C4-2B (cell line): ENCODE measurements at regions not wholly inside any gene's neighbourhood (a gene's known extent, or its start where the extent isn't known, plus 50 kb on each side); places are given as distances from the start of the nearest gene placed in this dataset.

Source experiments
- H3K27ac ChIP-seq: fragments of 450-650 bp; 2 replicates; pipeline ENCODE4 v1.5.1; 2017
- ZFX ChIP-seq: fragments of 450-650 bp; IDR thresholded peaks from 2 replicates; pipeline ENCODE4 v1.6.1; 2017
- TF ChIP-seq, protein P1 (sequence below): fragments of 450-650 bp; conservative IDR thresholded peaks from 2 replicates; pipeline ENCODE4 v1.5.1; 2017; ENCODE audit warnings: mild to moderate bottlenecking

DNA sequence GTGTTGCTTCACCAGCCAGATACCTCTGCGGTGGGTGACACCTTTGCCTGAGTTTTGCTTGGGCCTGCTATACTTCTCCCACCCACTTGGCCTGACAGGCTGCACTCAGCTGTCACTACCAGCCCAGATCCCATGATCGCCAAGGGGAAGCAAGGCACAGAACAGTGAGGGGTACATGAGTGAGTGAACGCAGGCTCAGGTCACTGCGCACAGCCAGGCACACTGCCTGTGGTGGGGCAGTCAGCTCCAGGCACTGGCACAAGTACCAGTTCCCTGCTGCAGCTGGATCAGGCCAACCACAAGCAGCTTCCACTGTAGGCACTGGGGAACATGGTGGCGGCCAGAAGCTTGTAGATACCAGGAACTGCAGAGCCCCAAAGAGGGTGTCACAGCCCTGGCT lies 441.9 kb upstream of the GRM3 start:
- TF ChIP-seq, protein P1, sequence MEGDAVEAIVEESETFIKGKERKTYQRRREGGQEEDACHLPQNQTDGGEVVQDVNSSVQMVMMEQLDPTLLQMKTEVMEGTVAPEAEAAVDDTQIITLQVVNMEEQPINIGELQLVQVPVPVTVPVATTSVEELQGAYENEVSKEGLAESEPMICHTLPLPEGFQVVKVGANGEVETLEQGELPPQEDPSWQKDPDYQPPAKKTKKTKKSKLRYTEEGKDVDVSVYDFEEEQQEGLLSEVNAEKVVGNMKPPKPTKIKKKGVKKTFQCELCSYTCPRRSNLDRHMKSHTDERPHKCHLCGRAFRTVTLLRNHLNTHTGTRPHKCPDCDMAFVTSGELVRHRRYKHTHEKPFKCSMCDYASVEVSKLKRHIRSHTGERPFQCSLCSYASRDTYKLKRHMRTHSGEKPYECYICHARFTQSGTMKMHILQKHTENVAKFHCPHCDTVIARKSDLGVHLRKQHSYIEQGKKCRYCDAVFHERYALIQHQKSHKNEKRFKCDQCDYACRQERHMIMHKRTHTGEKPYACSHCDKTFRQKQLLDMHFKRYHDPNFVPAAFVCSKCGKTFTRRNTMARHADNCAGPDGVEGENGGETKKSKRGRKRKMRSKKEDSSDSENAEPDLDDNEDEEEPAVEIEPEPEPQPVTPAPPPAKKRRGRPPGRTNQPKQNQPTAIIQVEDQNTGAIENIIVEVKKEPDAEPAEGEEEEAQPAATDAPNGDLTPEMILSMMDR = no peak
- TF ChIP-seq ZFX = no peak
- H3K27ac ChIP-seq = no peak overlapping the region

DNA sequence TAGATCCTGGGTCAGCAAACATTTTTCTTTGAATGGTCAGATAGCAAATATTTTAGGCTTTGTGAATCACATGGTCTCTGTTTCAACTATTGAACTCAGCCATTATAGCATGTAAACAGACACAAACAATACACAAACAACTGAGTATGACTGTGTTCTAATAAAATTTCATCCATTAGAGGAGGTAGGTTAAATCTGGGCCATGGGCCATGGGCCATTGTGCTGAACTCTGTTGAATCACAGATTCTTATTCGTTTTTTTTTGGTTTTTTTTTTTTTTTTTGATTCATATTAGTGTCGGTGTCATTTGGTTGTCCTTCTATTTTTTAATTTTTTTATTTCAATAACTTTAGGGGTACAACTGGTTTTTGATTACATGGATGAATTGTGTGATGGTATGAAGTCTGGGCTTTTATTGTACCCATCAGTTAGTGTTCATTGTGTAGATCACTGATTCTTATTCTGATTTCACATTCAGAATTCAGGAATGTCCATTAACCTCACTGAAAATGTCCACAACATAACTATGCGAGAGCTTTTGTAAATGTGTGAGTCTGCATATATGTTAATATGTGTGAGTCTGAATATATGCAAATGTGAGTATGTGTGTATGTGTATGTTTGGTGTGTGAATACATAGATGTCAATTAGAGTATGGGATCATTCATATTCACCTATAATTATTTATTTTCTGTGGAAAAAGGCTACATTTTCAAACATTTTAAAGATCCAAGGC lies 443.7 kb upstream of the GRM3 start:
- no peak overlapping the region for H3K27ac ChIP-seq

DNA sequence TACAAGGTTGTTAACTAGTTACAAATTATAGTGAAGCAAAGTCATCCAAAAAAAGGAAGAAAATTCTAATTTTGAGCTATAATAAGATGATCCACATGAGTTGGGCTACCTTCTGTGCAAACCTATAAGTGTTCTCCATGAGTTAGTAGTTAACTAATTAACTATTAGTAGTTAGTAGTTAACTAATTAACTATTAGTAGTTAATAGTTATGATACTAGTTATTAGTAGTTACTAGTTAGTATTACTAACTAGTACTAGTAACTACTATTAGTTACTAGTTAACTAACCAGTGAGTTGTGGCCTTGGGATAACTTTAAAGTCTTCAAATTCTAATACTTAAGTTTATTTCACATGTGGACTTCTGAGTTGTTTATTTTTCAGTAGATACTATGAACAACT lies 453.4 kb upstream of the GRM3 start:
- TF ChIP-seq, protein P1 = no peak
- no peak for TF ChIP-seq ZFX

More for the DNA sequence above, 443.7 kb upstream of the GRM3 start:
- no peak for TF ChIP-seq ZFX
- TF ChIP-seq, protein P1 = no peak

DNA sequence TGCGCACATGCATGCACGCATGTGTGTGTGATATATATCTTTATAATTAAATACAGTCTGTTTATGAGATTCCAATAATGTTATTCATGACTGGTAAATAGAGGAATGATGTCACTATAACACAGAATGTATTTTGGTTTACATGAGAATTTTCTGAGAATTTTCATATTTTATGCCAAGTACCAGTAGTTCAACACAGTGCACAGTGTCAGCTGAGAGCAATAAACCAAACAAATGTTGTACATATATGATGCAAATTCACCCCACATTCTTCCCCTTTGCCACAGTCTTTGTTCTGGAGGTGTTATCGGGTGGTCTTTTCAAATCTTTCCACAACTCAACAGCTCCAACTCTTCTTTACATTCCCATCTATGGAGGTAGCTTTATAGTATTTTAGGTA lies 462.2 kb upstream of the GRM3 start:
- no peak overlapping the region for H3K27ac ChIP-seq
- no peak for TF ChIP-seq ZFX
- TF ChIP-seq, protein P1 = no peak

More for the DNA sequence above, 453.4 kb upstream of the GRM3 start:
- no peak overlapping the region for H3K27ac ChIP-seq

DNA sequence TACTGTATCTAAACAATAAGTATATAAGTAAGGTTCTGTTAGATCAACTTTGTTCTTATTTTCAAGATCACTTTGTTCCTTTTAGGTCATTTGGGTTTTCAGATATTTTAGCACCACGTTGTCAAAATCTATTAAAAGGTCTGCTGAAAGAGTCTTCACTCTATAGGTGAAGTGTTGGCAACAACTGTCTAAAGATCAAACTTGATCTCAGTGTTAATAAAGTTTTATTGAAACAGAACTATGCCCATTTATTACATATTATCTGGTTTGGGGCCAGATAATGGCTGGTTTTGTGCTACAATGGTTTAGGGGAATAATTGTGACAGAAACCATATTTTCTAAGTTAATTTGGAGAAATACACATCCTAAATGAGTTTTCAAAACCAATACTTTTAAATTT lies 478.9 kb upstream of the GRM3 start:
- TF ChIP-seq, protein P1 = no peak
- no peak for TF ChIP-seq ZFX
- H3K27ac ChIP-seq = no peak overlapping the region

DNA sequence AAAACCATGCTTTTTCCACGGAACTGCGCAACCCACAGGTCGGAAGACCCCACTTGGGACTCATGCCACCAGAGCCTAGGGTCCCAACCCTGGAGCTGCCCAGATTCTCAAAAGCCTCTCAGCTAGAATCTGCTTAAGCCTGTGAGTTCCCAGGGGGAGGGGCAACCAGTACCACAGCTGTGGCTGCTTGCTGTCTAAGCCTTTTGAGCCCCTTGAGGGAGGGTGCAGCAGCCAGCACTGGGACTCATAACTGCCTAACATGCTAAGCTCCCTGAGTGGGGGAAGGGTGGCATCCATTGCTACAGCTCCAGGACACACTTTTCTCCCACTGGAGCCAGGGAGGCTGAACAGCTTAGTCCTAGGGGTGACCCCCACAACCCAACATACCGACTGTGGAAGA lies 485.6 kb upstream of the GRM3 start:
- TF ChIP-seq, protein P1 = no peak
- TF ChIP-seq ZFX = no peak
- no peak overlapping the region for H3K27ac ChIP-seq

DNA sequence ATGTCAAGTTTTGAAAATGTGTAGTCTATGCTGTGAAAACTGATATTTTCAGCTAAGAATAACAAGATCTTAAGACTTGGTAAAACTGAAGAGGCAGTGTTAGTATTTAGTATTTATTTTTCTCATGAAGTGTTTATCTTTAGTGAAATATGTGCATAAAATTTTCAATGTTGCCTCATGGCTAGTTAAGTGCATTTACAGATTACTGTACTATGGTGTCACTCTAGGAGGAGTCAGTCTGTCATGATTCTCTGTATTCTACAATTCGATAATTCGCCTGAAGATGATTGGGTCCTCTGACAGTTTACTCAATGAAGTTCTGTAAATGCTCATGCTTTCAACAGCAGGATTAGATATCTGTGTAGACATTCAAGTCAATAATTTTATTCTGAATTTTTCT lies 488.1 kb upstream of the GRM3 start:
- H3K27ac ChIP-seq = no peak overlapping the region
- TF ChIP-seq, protein P1 = no peak
- TF ChIP-seq ZFX = no peak
